ENCODE measurements at regions not wholly inside any gene's neighbourhood (a gene's known extent, or its start where the extent isn't known, plus 50 kb on each side); places are given as distances from the start of the nearest gene placed in this dataset.
"Not testable (repeated sequence)": the region's sequence is repeated elsewhere in the genome, so short reads cannot be mapped to it uniquely, and the experiment has no call there.

DNA sequence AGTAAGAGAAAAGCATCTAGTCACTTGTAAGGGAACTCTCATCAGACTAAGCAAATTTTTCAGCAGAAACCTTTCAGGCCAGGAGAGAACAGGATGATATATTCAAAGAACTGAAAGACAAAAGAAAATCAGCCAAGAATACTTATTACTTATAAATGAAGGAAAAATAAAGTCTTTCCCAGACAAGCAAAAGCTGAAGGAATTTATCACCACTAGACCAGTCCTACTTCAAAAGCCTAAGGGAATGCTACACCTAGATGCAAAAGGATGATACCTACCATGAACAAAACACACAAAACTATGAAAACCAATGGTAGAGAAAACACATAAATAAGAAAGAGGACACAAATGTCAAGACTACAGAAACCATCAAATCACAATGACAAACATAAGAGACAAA is 126.6 kb upstream of the ABCB5 start:
- H4K20me1 ChIP-seq = no peaks in the 10 kb centered on the region
- no peaks in the 10 kb centered on the region for H3K27me3 ChIP-seq
- no peak overlapping the region for H3K27ac ChIP-seq
- no peak overlapping the region for H3K4me3 ChIP-seq
- no peak overlapping the region for H3K4me2 ChIP-seq
- H3K9me3 ChIP-seq (replicated peaks in 1 of 11) = peaks cover 26 to 47% (median 31%) of the 10 kb centered on the region in 11 experiments
- peaks cover 0 to 4% (median 0%) of the 10 kb centered on the region in 11 experiments; a peak in 2 of 22 replicates for H3K36me3 ChIP-seq
- TF ChIP-seq Cebpa-rat (IDR thresholded peaks at IDR 0.05) = no peak
- H3K4me1 ChIP-seq = peaks cover 0 to 11% (median 0%) of the 10 kb centered on the region in 10 experiments; a peak in 6 of 20 replicates
- H3K9ac ChIP-seq = no peak overlapping the region

DNA sequence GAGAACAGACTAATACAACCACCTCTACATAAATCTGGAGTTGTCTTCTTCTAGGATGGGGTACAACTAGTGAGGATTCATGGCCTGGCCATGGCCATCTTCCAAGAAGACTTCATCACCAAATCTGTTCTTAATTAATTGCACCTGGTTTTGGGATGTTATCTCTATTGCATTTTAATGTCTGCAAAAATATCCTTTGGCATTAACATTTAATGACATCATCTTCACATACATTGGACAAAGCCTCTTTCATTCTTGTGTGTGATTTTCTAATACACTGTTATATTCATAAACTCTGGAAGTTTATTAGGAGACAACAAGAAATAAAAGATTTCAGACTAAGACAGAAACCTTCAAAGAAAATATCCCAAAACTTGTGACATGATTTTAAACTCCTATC is 124.2 kb upstream of the ABCB5 start:
- no peak overlapping the region for H3K9ac ChIP-seq
- no peak overlapping the region for H3K4me3 ChIP-seq
- no peak overlapping the region for H3K4me2 ChIP-seq
- no peaks in the 10 kb centered on the region for H3K4me1 ChIP-seq
- H3K9me3 ChIP-seq (replicated peaks in 1 of 11) = peaks cover 28 to 46% (median 31%) of the 10 kb centered on the region in 11 experiments
- TF ChIP-seq Cebpa-rat (IDR thresholded peaks at IDR 0.05) = no peak
- H3K27ac ChIP-seq = no peak overlapping the region
- 0 out of 22 replicates have a peak, but pooled peaks cover 0 to 3% (median 0%) of the 10 kb centered on the region in 11 experiments for H4K20me1 ChIP-seq
- H3K36me3 ChIP-seq = peaks cover 0 to 4% (median 0%) of the 10 kb centered on the region in 11 experiments; a peak in 2 of 22 replicates
- no peaks in the 10 kb centered on the region for H3K27me3 ChIP-seq

GRCh38 chr7:20494566-20494965 is 120.9 kb upstream of the ABCB5 start:
- 0 out of 22 replicates have a peak, but pooled peaks cover 0 to 3% (median 0%) of the 10 kb centered on the region in 11 experiments for H4K20me1 ChIP-seq
- no peaks in the 10 kb centered on the region for H3K4me1 ChIP-seq
- peaks cover 11 to 46% (median 25%) of the 10 kb centered on the region in 11 experiments; a peak in 21 of 22 replicates for H3K9me3 ChIP-seq (replicated peaks in 1 of 11)
- no peak overlapping the region for H3K9ac ChIP-seq
- no peak overlapping the region for H3K4me3 ChIP-seq
- no peak overlapping the region for H3K27ac ChIP-seq
- no peaks in the 10 kb centered on the region for H3K36me3 ChIP-seq
- no peaks in the 10 kb centered on the region for H3K27me3 ChIP-seq
- TF ChIP-seq Cebpa-rat (IDR thresholded peaks at IDR 0.05) = no peak
- no peak overlapping the region for H3K4me2 ChIP-seq

- not testable (repeated sequence) for H3K4me1 ChIP-seq, H3K36me3 ChIP-seq, H4K20me1 ChIP-seq, H3K9ac ChIP-seq, H3K27me3 ChIP-seq, H3K4me2 ChIP-seq, H3K27ac ChIP-seq, H3K4me3 ChIP-seq
- peaks cover 18 to 53% (median 30%) of the 10 kb centered on the region in 11 experiments; a peak in 20 of 22 replicates for H3K9me3 ChIP-seq (replicated peaks in 1 of 11)
Observed at GRCh38 chr7:20501473-20501872, 114.0 kb upstream of the ABCB5 start.

DNA sequence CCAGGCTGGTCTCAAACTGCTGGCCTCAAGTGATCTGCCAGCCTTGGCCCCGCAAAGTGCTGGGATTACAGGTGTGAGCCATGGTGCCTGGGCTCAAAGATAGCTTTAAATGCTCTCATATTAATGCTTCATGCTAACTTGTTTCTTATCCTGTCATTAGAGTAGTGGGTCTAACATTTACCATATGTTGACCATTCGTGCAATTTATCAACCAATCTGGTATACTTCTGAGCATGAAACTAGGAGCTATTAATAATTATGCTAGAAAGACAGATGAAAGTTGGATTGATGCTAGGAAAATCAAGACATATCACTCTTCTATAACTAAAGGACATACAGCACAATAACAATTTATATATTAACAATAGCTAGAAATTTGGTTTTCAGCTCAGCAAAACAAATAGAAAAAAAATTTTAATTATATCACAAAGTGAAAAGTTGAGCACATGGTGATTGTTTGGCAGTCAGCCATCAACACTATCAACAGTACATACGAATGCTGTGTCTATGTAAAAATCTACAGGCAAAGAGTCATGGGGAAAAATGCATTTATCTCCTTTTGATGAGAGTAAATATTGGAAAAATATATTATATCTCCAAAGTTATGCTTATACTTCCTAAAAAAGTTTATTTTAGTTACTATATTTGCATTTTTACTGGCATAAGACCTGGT is 112.1 kb upstream of the ABCB5 start:
- no peak overlapping the region for H3K27ac ChIP-seq
- H4K20me1 ChIP-seq = no peaks in the 10 kb centered on the region
- H3K36me3 ChIP-seq = no peaks in the 10 kb centered on the region
- H3K9ac ChIP-seq = no peak overlapping the region
- H3K9me3 ChIP-seq (replicated peaks in 1 of 11) = peaks cover 7 to 33% (median 18%) of the 10 kb centered on the region in 11 experiments; a peak in 16 of 22 replicates
- H3K4me1 ChIP-seq = peaks cover 0 to 10% (median 7%) of the 10 kb centered on the region in 10 experiments; a peak in 10 of 20 replicates
- H3K4me2 ChIP-seq = no peak overlapping the region
- H3K4me3 ChIP-seq = no peak overlapping the region
- H3K27me3 ChIP-seq = no peaks in the 10 kb centered on the region
- no peak for TF ChIP-seq Cebpa-rat (IDR thresholded peaks at IDR 0.05)

DNA sequence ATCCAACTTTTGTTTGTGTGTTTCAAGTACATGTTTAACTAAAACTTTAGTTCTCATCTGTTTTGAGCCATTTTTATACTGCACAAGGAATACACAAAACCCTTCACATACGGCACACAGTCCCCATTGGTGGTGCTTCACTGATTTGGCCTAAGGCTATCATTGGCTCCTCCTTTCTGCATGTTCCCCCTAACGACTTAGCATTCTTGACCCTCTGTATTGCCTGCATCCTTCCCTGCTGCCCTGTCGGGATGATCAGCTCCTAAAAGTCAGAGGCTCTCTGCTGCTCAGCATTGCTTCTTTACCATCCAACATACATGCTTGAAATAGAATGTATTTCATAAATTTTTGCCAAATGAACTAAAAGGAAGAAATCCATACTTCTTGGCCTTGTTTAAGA is 111.4 kb upstream of the ABCB5 start:
- TF ChIP-seq Cebpa-rat (IDR thresholded peaks at IDR 0.05) = no peak
- H3K27me3 ChIP-seq = no peaks in the 10 kb centered on the region
- H3K4me3 ChIP-seq = no peak overlapping the region
- H3K9me3 ChIP-seq (replicated peaks in 1 of 11) = peaks cover 6 to 27% (median 13%) of the 10 kb centered on the region in 11 experiments; a peak in 16 of 22 replicates
- no peak overlapping the region for H3K4me2 ChIP-seq
- no peaks in the 10 kb centered on the region for H4K20me1 ChIP-seq
- peaks cover 0 to 16% (median 9%) of the 10 kb centered on the region in 10 experiments; a peak in 10 of 20 replicates for H3K4me1 ChIP-seq
- no peaks in the 10 kb centered on the region for H3K36me3 ChIP-seq
- H3K9ac ChIP-seq = no peak overlapping the region
- no peak overlapping the region for H3K27ac ChIP-seq

DNA sequence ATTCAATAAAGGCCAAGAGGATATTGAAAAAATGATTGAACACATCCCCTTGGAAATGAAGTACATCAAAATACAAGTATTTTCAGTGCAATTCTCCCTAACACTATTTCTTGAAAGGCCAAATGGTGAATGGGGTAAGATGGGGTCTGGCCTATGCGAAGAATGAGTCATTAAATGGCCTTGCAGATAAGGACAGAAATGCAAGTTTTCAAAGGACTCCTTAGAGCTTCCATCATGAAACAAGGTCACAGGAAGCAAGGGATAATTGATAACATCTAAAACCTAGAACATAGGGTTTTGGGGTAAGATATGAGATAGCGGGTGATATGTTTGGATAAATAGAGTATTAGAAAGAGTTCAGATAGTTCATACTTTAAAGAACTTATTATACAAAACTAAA is 109.3 kb upstream of the ABCB5 start:
- H3K4me1 ChIP-seq = peaks cover 0 to 19% (median 9%) of the 10 kb centered on the region in 10 experiments; a peak in 10 of 20 replicates
- H3K9me3 ChIP-seq (replicated peaks in 1 of 11) = peaks cover 5 to 8% (median 6%) of the 10 kb centered on the region in 11 experiments; a peak in 13 of 22 replicates
- H3K4me3 ChIP-seq = no peak overlapping the region
- H4K20me1 ChIP-seq = no peaks in the 10 kb centered on the region; a peak in 1 of 22 replicates
- H3K27me3 ChIP-seq = no peaks in the 10 kb centered on the region
- H3K9ac ChIP-seq = no peak overlapping the region
- TF ChIP-seq Cebpa-rat (IDR thresholded peaks at IDR 0.05) = no peak
- H3K36me3 ChIP-seq = no peaks in the 10 kb centered on the region
- H3K27ac ChIP-seq = no peak overlapping the region
- H3K4me2 ChIP-seq = no peak overlapping the region

DNA sequence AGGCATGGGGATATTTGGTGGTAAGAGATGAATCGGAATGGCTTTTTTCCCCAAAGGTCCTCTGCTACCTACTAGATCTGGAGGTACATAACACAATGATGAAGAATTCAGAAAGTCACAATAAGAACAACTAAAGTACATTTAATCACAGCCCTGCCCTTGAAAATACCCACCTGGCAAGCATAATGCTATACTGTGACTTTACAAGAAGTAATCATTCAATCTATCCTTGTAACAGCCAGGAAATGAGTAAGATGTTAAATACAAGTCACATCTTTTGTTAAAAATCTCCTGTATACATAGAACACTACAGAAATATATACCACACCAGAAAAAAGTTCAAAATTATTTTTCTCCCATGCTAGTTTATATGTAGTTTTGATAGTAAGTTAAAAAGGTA is 108.3 kb upstream of the ABCB5 start:
- Histone ChIP-seq H3K4me3 (no peak overlapping the region), H3K36me3 (no peaks in the 10 kb centered on the region), H3K27me3 (no peaks in the 10 kb centered on the region), H3K4me2 (no peak overlapping the region), H3K9me3 (replicated peaks in 1 of 11) (no peaks in the 10 kb centered on the region), H3K9ac (no peak overlapping the region), H3K4me1 (peaks cover 0 to 19% (median 9%) of the 10 kb centered on the region in 10 experiments; a peak in 10 of 20 replicates), H4K20me1 (no peaks in the 10 kb centered on the region; a peak in 1 of 22 replicates), H3K27ac (no peak overlapping the region)
- TF ChIP-seq Cebpa-rat (IDR thresholded peaks at IDR 0.05) = no peak

- Histone ChIP-seq H4K20me1 (no peaks in the 10 kb centered on the region; a peak in 1 of 22 replicates), H3K27me3 (no peaks in the 10 kb centered on the region), H3K9me3 (replicated peaks in 1 of 11) (no peaks in the 10 kb centered on the region), H3K4me2 (peak overlapping the region in 6 of 11 experiments; percentile 12 to 65 (median 40); a peak in 12 of 22 replicates), H3K4me1 (peaks cover 0 to 19% (median 9%) of the 10 kb centered on the region in 10 experiments; a peak in 10 of 20 replicates), H3K4me3 (no peak overlapping the region), H3K9ac (no peak overlapping the region), H3K36me3 (no peaks in the 10 kb centered on the region), H3K27ac (no peak overlapping the region)
- TF ChIP-seq Cebpa-rat (IDR thresholded peaks at IDR 0.05) = no peak
Observed at GRCh38 chr7:20508109-20508508, 107.4 kb upstream of the ABCB5 start.

Measured in BLaER1 treated with 17β-estradiol and CSF1 and Interleukin-3, amounts not matched to agents 10 nM and 100 nM (cell line).